ENCODE measurements at regions not wholly inside any gene's neighbourhood (a gene's known extent, or its start where the extent isn't known, plus 50 kb on each side); places are given as distances from the start of the nearest gene placed in this dataset.

DNA sequence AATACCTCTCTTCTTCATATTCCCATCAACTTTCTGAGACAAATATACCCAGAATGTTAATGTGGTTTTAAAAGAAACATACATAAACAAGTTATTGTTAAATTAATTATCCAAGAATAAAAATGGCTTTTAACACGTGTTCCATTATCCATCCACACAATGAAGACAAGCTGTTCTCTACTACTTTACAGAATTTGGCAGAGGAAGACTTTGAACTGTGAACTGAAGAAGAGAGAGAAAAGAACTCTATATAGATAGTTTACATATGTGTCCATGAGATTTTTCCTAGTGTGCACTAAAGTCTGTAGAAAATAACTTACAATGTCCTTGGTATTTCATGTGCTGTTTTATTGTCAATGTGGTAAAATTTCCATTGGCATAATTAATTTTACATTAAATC, 207.0 kb upstream of the COL3A1 start:
- H3K9me3 Mint-ChIP-seq = no peaks in the 10 kb centered on the region
- CTCF ChIA-PET = no interaction called here
- TF ChIP-seq, protein P1, sequence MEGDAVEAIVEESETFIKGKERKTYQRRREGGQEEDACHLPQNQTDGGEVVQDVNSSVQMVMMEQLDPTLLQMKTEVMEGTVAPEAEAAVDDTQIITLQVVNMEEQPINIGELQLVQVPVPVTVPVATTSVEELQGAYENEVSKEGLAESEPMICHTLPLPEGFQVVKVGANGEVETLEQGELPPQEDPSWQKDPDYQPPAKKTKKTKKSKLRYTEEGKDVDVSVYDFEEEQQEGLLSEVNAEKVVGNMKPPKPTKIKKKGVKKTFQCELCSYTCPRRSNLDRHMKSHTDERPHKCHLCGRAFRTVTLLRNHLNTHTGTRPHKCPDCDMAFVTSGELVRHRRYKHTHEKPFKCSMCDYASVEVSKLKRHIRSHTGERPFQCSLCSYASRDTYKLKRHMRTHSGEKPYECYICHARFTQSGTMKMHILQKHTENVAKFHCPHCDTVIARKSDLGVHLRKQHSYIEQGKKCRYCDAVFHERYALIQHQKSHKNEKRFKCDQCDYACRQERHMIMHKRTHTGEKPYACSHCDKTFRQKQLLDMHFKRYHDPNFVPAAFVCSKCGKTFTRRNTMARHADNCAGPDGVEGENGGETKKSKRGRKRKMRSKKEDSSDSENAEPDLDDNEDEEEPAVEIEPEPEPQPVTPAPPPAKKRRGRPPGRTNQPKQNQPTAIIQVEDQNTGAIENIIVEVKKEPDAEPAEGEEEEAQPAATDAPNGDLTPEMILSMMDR (IDR thresholded peaks at IDR 0.05) = no peak
- TF ChIP-seq, protein P2, sequence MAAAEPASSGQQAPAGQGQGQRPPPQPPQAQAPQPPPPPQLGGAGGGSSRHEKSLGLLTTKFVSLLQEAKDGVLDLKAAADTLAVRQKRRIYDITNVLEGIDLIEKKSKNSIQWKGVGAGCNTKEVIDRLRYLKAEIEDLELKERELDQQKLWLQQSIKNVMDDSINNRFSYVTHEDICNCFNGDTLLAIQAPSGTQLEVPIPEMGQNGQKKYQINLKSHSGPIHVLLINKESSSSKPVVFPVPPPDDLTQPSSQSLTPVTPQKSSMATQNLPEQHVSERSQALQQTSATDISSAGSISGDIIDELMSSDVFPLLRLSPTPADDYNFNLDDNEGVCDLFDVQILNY (CRISPR knock-in tag; IDR thresholded peaks at IDR 0.05) = no peak
- TF ChIP-seq ZNF396 (CRISPR knock-in tag; IDR thresholded peaks at IDR 0.05; ENCODE audit: borderline replicate concordance) = no peak
- TF ChIP-seq, protein P3, sequence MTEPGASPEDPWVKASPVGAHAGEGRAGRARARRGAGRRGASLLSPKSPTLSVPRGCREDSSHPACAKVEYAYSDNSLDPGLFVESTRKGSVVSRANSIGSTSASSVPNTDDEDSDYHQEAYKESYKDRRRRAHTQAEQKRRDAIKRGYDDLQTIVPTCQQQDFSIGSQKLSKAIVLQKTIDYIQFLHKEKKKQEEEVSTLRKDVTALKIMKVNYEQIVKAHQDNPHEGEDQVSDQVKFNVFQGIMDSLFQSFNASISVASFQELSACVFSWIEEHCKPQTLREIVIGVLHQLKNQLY (CRISPR knock-in tag; IDR thresholded peaks at IDR 0.05) = no peak
- DNase-seq (ENCODE audit: low spot score) (no peak), ATAC-seq (no peak)
- H3K4me3 Mint-ChIP-seq = no peak overlapping the region
- H3K27ac Mint-ChIP-seq = no peak overlapping the region
- no peaks in the 10 kb centered on the region for H3K36me3 Mint-ChIP-seq
- no peaks in the 10 kb centered on the region; the same call in 1 of the 2 replicates for H3K27me3 Mint-ChIP-seq (ENCODE audit: low read depth)
- H3K4me1 Mint-ChIP-seq = no peaks in the 10 kb centered on the region
- POLR2A ChIA-PET = no interaction called here

DNA sequence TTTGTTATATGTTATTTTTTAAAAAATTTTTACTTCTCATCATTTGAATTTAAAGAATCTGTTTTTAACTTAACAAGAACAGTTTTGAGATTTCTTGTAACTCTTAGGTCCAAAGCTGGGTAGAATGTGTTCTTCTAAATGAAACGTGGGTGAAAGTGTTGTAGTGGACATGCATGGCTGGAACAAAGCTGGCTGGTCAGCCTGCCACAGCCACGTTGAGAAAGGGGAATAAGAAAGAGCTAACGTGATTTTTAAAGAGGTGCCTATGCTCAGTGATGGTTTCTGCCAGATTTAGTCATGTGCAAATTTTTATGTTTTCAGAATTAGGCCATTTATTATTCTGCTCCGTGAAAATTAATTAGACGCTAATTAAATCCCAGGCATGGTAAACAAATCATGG, 203.9 kb upstream of the COL3A1 start:
- Mint-ChIP-seq H3K4me3 (no peak overlapping the region), H3K4me1 (no peaks in the 10 kb centered on the region), H3K27ac (no peak overlapping the region), H3K27me3 (ENCODE audit: low read depth) (no peaks in the 10 kb centered on the region; the same call in 1 of the 2 replicates), H3K36me3 (no peaks in the 10 kb centered on the region), H3K9me3 (no peaks in the 10 kb centered on the region)
- DNase-seq (ENCODE audit: low spot score) (no peak), ATAC-seq (no peak)
- TF ChIP-seq, protein P1 (IDR thresholded peaks at IDR 0.05) = no peak
- TF ChIP-seq GRHL2 (CRISPR knock-in tag; IDR thresholded peaks at IDR 0.05; ENCODE audit: insufficient replicate concordance, severe bottlenecking) (no peak), ZNF121 (CRISPR knock-in tag; IDR thresholded peaks at IDR 0.05) (no peak), STAT6 (CRISPR knock-in tag; conservative IDR thresholded peaks at IDR 0.05; ENCODE audit: low read depth) (no peak), PRRX2 (CRISPR knock-in tag; IDR thresholded peaks at IDR 0.05) (no peak)
- CTCF ChIA-PET = no interaction called here
- POLR2A ChIA-PET = no interaction called here

- no peak for TF ChIP-seq PRDM15 (CRISPR knock-in tag; IDR thresholded peaks at IDR 0.05)
- no peak for TF ChIP-seq ATF2 (CRISPR knock-in tag; IDR thresholded peaks at IDR 0.05; ENCODE audit: borderline replicate concordance, low read depth)
- TF ChIP-seq OVOL2 (CRISPR knock-in tag; IDR thresholded peaks at IDR 0.05; ENCODE audit: borderline replicate concordance) = no peak
- no peak for TF ChIP-seq ZBTB21 (CRISPR knock-in tag; IDR thresholded peaks at IDR 0.05; ENCODE audit: borderline replicate concordance)
- no peak for TF ChIP-seq NR1H2 (CRISPR knock-in tag; IDR thresholded peaks at IDR 0.05)
- TF ChIP-seq, protein P4, sequence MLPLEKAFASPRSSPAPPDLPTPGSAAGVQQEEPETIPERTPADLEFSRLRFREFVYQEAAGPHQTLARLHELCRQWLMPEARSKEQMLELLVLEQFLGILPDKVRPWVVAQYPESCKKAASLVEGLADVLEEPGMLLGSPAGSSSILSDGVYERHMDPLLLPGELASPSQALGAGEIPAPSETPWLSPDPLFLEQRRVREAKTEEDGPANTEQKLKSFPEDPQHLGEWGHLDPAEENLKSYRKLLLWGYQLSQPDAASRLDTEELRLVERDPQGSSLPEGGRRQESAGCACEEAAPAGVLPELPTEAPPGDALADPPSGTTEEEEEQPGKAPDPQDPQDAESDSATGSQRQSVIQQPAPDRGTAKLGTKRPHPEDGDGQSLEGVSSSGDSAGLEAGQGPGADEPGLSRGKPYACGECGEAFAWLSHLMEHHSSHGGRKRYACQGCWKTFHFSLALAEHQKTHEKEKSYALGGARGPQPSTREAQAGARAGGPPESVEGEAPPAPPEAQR (CRISPR knock-in tag; IDR thresholded peaks at IDR 0.05) = no peak
- no peak for TF ChIP-seq ZMAT4 (CRISPR knock-in tag; IDR thresholded peaks at IDR 0.05)
- Mint-ChIP-seq H3K27me3 (ENCODE audit: low read depth) (no peaks in the 10 kb centered on the region; the same call in 1 of the 2 replicates), H3K36me3 (no peaks in the 10 kb centered on the region), H3K4me1 (no peaks in the 10 kb centered on the region), H3K4me3 (no peak overlapping the region), H3K27ac (no peak overlapping the region), H3K9me3 (no peaks in the 10 kb centered on the region)
- CTCF ChIA-PET = no interaction called here
- no peak for DNase-seq (ENCODE audit: low spot score)
- POLR2A ChIA-PET = no interaction called here
- no peak for ATAC-seq
Measured at GRCh38 chr2:188773075-188773474, 201.1 kb upstream of the COL3A1 start.

All from WTC11 (cell line).